Fibroblast of lung (primary cell): ENCODE measurements at regions not wholly inside any gene's neighbourhood (a gene's known extent, or its start where the extent isn't known, plus 50 kb on each side); places are given as distances from the start of the nearest gene placed in this dataset.

ENCODE experiments used
- EZH2 ChIP-seq: IDR thresholded peaks from 2 replicates; pipeline ENCODE4 v1.5.1; 2012; ENCODE audit warnings: low read length, control low read depth, mild to moderate bottlenecking; ENCODE audit errors: missing control alignments
- TF ChIP-seq, protein P1 (sequence below), 2 donors: IDR thresholded peaks in 1 of 2; conservative IDR thresholded peaks in 1 of 2; 1 replicate in 1 of 2; 2 replicates in 1 of 2; pipeline ENCODE4 v1.5.1; 2011 to 2012; ENCODE audit warnings: low read length in 2 of 2, control low read depth in 1 of 2, inconsistent platforms in 1 of 2, low read depth in 1 of 2, mild to moderate bottlenecking in 1 of 2

GRCh38 chr20:40335437-40335836 lies 353.6 kb downstream of the MAFB start:
- TF ChIP-seq, protein P1, sequence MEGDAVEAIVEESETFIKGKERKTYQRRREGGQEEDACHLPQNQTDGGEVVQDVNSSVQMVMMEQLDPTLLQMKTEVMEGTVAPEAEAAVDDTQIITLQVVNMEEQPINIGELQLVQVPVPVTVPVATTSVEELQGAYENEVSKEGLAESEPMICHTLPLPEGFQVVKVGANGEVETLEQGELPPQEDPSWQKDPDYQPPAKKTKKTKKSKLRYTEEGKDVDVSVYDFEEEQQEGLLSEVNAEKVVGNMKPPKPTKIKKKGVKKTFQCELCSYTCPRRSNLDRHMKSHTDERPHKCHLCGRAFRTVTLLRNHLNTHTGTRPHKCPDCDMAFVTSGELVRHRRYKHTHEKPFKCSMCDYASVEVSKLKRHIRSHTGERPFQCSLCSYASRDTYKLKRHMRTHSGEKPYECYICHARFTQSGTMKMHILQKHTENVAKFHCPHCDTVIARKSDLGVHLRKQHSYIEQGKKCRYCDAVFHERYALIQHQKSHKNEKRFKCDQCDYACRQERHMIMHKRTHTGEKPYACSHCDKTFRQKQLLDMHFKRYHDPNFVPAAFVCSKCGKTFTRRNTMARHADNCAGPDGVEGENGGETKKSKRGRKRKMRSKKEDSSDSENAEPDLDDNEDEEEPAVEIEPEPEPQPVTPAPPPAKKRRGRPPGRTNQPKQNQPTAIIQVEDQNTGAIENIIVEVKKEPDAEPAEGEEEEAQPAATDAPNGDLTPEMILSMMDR (conservative IDR thresholded peaks at IDR 0.05 in 1 of 2, IDR thresholded peaks at IDR 0.05 in 1 of 2; ENCODE audit: low read depth in 1 of 2, low read length in 2 of 2), result no peak
- no peak for TF ChIP-seq EZH2
